ENCODE measurements at regions not wholly inside any gene's neighbourhood (a gene's known extent, or its start where the extent isn't known, plus 50 kb on each side); places are given as distances from the start of the nearest gene placed in this dataset.

DNA sequence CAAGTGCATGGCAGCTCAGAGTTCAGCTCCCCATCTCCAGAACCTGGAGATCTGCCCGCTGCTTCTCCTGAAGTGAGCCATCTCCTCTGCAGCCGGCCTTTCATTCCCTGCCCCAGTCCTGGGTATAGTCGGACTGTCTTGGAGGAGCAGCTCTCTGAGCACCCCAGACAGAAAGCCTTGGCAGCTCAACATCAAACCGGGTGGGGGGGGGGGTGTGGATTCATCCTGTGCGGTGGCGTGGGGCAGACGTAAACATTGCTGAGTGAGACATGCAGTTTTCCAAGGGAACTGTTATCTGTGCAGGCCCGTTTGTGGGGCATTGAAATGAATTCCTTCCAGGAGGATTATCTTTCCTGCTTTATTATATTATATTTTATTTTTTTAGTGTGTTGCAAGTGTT lies 125.9 kb upstream of the MYCN start:
- H3K4me1 ChIP-seq (ENCODE audit: control insufficient read depth, extremely low read depth, insufficient read depth, low read length), result no peaks in the 10 kb centered on the region
- H3K79me2 ChIP-seq (ENCODE audit: control insufficient read depth, insufficient read depth, low read length), result no peaks in the 10 kb centered on the region
- no peak overlapping the region for H3K9ac ChIP-seq (ENCODE audit: insufficient read depth, low read length)
- H3K27ac ChIP-seq (ENCODE audit: insufficient read depth, low read length), result no peak overlapping the region
- H3K36me3 ChIP-seq (ENCODE audit: control insufficient read depth, insufficient read depth, low read length), result no peaks in the 10 kb centered on the region
- no peak overlapping the region for H3K4me3 ChIP-seq (replicated peaks in 1 of 4; ENCODE audit: control extremely low read depth in 1 of 4, insufficient read depth in 1 of 4, low read depth in 3 of 4, low read length in 4 of 4)
- no peak overlapping the region for H3K4me2 ChIP-seq (ENCODE audit: extremely low read depth, insufficient read depth, low read length)
- H2AFZ ChIP-seq (ENCODE audit: low read length), result no peak overlapping the region
- H4K20me1 ChIP-seq (ENCODE audit: control insufficient read depth, extremely low read depth, insufficient read depth, low read length), result no peaks in the 10 kb centered on the region
- no peak for DNase-seq (ENCODE audit: low read depth in 2 of 2)
- no peaks in the 10 kb centered on the region for H3K27me3 ChIP-seq (ENCODE audit: control insufficient read depth, insufficient read depth, low read length)
- H3K9me3 ChIP-seq (ENCODE audit: control insufficient read depth, insufficient read depth, low read depth, low read length), result no peaks in the 10 kb centered on the region
- no peak for TF ChIP-seq EZH2 (IDR thresholded peaks at IDR 0.05; ENCODE audit: low read length, missing control alignments)
- TF ChIP-seq, protein P1, sequence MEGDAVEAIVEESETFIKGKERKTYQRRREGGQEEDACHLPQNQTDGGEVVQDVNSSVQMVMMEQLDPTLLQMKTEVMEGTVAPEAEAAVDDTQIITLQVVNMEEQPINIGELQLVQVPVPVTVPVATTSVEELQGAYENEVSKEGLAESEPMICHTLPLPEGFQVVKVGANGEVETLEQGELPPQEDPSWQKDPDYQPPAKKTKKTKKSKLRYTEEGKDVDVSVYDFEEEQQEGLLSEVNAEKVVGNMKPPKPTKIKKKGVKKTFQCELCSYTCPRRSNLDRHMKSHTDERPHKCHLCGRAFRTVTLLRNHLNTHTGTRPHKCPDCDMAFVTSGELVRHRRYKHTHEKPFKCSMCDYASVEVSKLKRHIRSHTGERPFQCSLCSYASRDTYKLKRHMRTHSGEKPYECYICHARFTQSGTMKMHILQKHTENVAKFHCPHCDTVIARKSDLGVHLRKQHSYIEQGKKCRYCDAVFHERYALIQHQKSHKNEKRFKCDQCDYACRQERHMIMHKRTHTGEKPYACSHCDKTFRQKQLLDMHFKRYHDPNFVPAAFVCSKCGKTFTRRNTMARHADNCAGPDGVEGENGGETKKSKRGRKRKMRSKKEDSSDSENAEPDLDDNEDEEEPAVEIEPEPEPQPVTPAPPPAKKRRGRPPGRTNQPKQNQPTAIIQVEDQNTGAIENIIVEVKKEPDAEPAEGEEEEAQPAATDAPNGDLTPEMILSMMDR (conservative IDR thresholded peaks at IDR 0.05 in 1 of 2, IDR thresholded peaks at IDR 0.05 in 1 of 2; ENCODE audit: low read depth in 1 of 2, low read length in 2 of 2), result no peak

- no peak for DNase-seq (ENCODE audit: low read depth in 2 of 2)
- no peak overlapping the region for H3K27ac ChIP-seq (ENCODE audit: insufficient read depth, low read length)
- TF ChIP-seq, protein P1 (conservative IDR thresholded peaks at IDR 0.05 in 1 of 2, IDR thresholded peaks at IDR 0.05 in 1 of 2; ENCODE audit: low read depth in 1 of 2, low read length in 2 of 2), result no peak
- TF ChIP-seq EZH2 (IDR thresholded peaks at IDR 0.05; ENCODE audit: low read length, missing control alignments), result no peak
- H3K79me2 ChIP-seq (ENCODE audit: control insufficient read depth, insufficient read depth, low read length), result no peaks in the 10 kb centered on the region
- H3K36me3 ChIP-seq (ENCODE audit: control insufficient read depth, insufficient read depth, low read length), result no peaks in the 10 kb centered on the region
- no peaks in the 10 kb centered on the region for H3K27me3 ChIP-seq (ENCODE audit: control insufficient read depth, insufficient read depth, low read length)
- no peak overlapping the region for H3K9ac ChIP-seq (ENCODE audit: insufficient read depth, low read length)
- no peak overlapping the region for H3K4me2 ChIP-seq (ENCODE audit: extremely low read depth, insufficient read depth, low read length)
- no peaks in the 10 kb centered on the region for H4K20me1 ChIP-seq (ENCODE audit: control insufficient read depth, extremely low read depth, insufficient read depth, low read length)
- no peaks in the 10 kb centered on the region for H3K9me3 ChIP-seq (ENCODE audit: control insufficient read depth, insufficient read depth, low read depth, low read length)
- no peaks in the 10 kb centered on the region for H3K4me1 ChIP-seq (ENCODE audit: control insufficient read depth, extremely low read depth, insufficient read depth, low read length)
- H3K4me3 ChIP-seq (replicated peaks in 1 of 4; ENCODE audit: control extremely low read depth in 1 of 4, insufficient read depth in 1 of 4, low read depth in 3 of 4, low read length in 4 of 4), result no peak overlapping the region
- H2AFZ ChIP-seq (ENCODE audit: low read length), result no peak overlapping the region
Observed at GRCh38 chr2:15814946-15815345, 125.4 kb upstream of the MYCN start.

- Histone ChIP-seq H3K27me3 (ENCODE audit: control insufficient read depth, insufficient read depth, low read length) (no peaks in the 10 kb centered on the region), H3K4me3 (replicated peaks in 1 of 4; ENCODE audit: control extremely low read depth in 1 of 4, insufficient read depth in 1 of 4, low read depth in 3 of 4, low read length in 4 of 4) (no peak overlapping the region), H3K27ac (ENCODE audit: insufficient read depth, low read length) (no peak overlapping the region), H3K36me3 (ENCODE audit: control insufficient read depth, insufficient read depth, low read length) (no peaks in the 10 kb centered on the region), H3K9ac (ENCODE audit: insufficient read depth, low read length) (no peak overlapping the region), H3K79me2 (ENCODE audit: control insufficient read depth, insufficient read depth, low read length) (no peaks in the 10 kb centered on the region), H2AFZ (ENCODE audit: low read length) (no peak overlapping the region), H3K4me1 (ENCODE audit: control insufficient read depth, extremely low read depth, insufficient read depth, low read length) (no peaks in the 10 kb centered on the region), H4K20me1 (ENCODE audit: control insufficient read depth, extremely low read depth, insufficient read depth, low read length) (no peaks in the 10 kb centered on the region), H3K4me2 (ENCODE audit: extremely low read depth, insufficient read depth, low read length) (no peak overlapping the region), H3K9me3 (ENCODE audit: control insufficient read depth, insufficient read depth, low read depth, low read length) (no peaks in the 10 kb centered on the region)
- no peak for DNase-seq (ENCODE audit: low read depth in 2 of 2)
- TF ChIP-seq EZH2 (IDR thresholded peaks at IDR 0.05; ENCODE audit: low read length, missing control alignments), result no peak
- TF ChIP-seq, protein P1 (conservative IDR thresholded peaks at IDR 0.05 in 1 of 2, IDR thresholded peaks at IDR 0.05 in 1 of 2; ENCODE audit: low read depth in 1 of 2, low read length in 2 of 2), result no peak
Observed at GRCh38 chr2:15816226-15816625, 124.1 kb upstream of the MYCN start.
